Kidney (tissue), 13 donors: ENCODE measurements at regions not wholly inside any gene's neighbourhood (a gene's known extent, or its start where the extent isn't known, plus 50 kb on each side); places are given as distances from the start of the nearest gene placed in this dataset.

ENCODE experiments used
- DNase-seq, 5 donors: peaks; one replicate each; pipeline ENCODE4 v3.0.0-alpha.2; 2013 to 2020
- FAIRE-seq: peaks from 2 replicates; lab custom pipeline; 2012; peaks lifted over from hg19 to GRCh38; lab: Jason Lieb, UNC
- H3K27ac ChIP-seq, 2 donors: one replicate each; pipeline ENCODE4 v1.7.0; 2013; ENCODE audit warnings: low read depth in 2 of 2, low read length in 2 of 2, inconsistent platforms in 1 of 2
- H3K27me3 ChIP-seq: one replicate; pipeline ENCODE4 v1.7.1; 2013; ENCODE audit warnings: low read length, inconsistent platforms; ENCODE audit not compliant: control insufficient read depth, insufficient read depth
- H3K36me3 ChIP-seq, 3 donors: one replicate each; pipeline versions ENCODE4 v1.7.0 to v1.7.1; 2013; ENCODE audit warnings: low read length in 3 of 3, control low read depth in 1 of 3, inconsistent platforms in 1 of 3; ENCODE audit not compliant: insufficient read depth in 3 of 3, control insufficient read depth in 2 of 3
- H3K4me1 ChIP-seq, 3 donors: one replicate each; pipeline versions ENCODE4 v1.7.0 to v1.7.1; 2013; ENCODE audit warnings: low read length in 3 of 3, inconsistent platforms in 1 of 3, low read depth in 1 of 3; ENCODE audit not compliant: control insufficient read depth in 2 of 3, insufficient read depth in 2 of 3
- H3K4me3 ChIP-seq, 3 donors: one replicate each; pipeline versions ENCODE4 v1.7.0 to v1.8.1; 2013; ENCODE audit warnings: low read length in 3 of 3, control low read depth in 1 of 3, inconsistent platforms in 1 of 3
- H3K9ac ChIP-seq, 3 donors: one replicate each; pipeline versions ENCODE4 v1.7.0 to v1.7.1; 2013; ENCODE audit warnings: low read length in 3 of 3, control low read depth in 1 of 3, inconsistent platforms in 1 of 3
- H3K9me3 ChIP-seq, 3 donors: one replicate each; pipeline versions ENCODE4 v1.7.0 to v1.7.1; 2013; ENCODE audit warnings: low read length in 3 of 3, control low read depth in 1 of 3, inconsistent platforms in 1 of 3; ENCODE audit not compliant: control insufficient read depth in 2 of 3, insufficient read depth in 1 of 3
- CTCF ChIP-seq: IDR thresholded peaks from 3 replicates; pipeline ENCODE4 v1.5.1; 2012; ENCODE audit warnings: mild to moderate bottlenecking, moderate library complexity, borderline replicate concordance; ENCODE audit not compliant: insufficient read depth; ENCODE audit errors: extremely low read depth
- intact Hi-C: fragments of 100-400 bp; cut with DNase I; formaldehyde crosslinking; loops from one replicate; pipeline ENCODE4 v1.11.1; 2022
- donor health status: control.
- donor health status: control.
- donor health status: control.
- donor health status: control.
- donor health status: control.
- donor health status: DM: yes; HTN: yes; CAD: no.
- donor health status: Normal renal cell carcinoma (clear cell type).

DNA sequence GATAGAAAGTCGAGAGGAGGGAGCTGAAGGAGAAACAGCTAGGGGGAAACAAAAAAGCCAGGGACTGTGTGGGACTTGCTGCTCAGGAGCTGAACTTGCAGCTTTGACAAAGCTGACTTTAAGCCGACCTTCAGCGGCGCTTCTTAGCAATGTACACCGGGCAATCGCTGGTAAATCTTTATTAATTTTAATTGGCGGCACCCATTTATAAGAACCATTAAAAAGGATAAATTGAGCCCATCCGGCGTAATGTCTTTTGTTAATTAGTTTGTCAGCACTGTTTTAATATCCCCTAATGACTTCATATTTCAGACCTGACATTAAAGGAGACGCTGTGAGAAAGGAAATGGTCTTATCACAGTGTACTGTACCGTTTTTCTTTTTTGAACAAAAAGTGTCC lies 86.2 kb upstream of the VASH1 start:
- H3K9me3 ChIP-seq: no peaks in the 10 kb centered on the region
- H3K36me3 ChIP-seq: no peaks in the 10 kb centered on the region
- no peak for TF ChIP-seq CTCF
- intact Hi-C loops: no loop called here
- no peak for DNase-seq
- H3K27ac ChIP-seq: no peak overlapping the region
- no peak overlapping the region for H3K4me3 ChIP-seq
- H3K4me1 ChIP-seq: no peaks in the 10 kb centered on the region
- no peak for FAIRE-seq
- no peaks in the 10 kb centered on the region for H3K27me3 ChIP-seq
- no peak overlapping the region for H3K9ac ChIP-seq

DNA sequence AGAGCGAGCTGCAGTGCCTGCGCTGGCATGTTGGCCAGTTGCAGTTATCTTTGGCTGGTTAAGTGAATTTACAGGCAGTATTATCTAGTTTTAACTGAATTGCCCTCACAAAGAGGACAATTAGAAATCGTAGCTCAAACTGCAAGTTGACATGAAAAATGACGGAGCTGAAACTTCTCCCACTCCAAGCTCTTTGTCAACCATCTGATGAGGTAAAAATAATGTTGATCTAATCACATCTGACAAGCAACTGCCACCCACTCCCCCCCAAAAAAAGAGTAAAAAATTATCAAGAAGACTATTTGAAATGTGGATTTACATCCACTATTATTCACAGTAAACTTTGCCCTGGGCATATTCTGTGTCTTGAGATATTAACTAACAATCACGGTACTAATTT lies 84.7 kb upstream of the VASH1 start:
- DNase-seq: no peak
- Histone ChIP-seq H3K4me1 (no peaks in the 10 kb centered on the region), H3K27ac (no peak overlapping the region), H3K27me3 (no peaks in the 10 kb centered on the region), H3K9ac (no peak overlapping the region), H3K9me3 (peaks cover 0 to 3% (median 0%) of the 10 kb centered on the region in 3 donors), H3K36me3 (no peaks in the 10 kb centered on the region), H3K4me3 (no peak overlapping the region)
- intact Hi-C loops: no loop called here
- no peak for TF ChIP-seq CTCF
- no peak for FAIRE-seq

DNA sequence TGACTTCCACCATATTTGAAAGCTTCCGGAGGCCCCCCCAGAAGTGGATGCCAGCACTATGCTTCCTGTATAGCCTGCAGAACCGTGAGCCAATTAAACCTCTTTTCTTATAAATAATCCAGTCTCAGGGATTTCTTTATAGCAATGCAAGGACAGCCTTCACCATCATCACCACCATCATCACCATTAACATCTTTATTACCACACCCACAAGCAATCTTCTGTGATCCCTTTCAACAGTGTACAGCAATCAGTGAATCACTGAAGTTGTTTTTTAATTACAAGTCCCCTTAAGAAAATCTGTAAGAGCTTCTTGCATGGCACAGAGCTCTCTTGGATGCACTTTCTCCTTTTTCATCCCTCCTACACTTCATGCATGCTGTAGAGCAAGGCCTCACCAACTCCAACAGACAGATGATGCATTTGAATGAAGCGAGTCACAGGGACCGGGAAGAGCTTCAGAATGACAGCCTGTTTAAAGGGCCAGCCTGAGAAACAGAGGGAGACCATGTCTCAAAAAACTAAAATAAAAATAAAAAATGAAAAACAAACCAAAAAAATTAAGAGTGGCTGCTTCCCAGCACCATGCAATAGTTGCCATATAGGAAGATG lies 83.6 kb upstream of the VASH1 start:
- Histone ChIP-seq H3K9me3 (peaks cover 0 to 8% (median 0%) of the 10 kb centered on the region in 3 donors), H3K27me3 (no peaks in the 10 kb centered on the region), H3K36me3 (no peaks in the 10 kb centered on the region), H3K4me1 (no peaks in the 10 kb centered on the region), H3K9ac (no peak overlapping the region), H3K4me3 (no peak overlapping the region), H3K27ac (no peak overlapping the region)
- intact Hi-C loops: no loop called here
- FAIRE-seq (no peak), DNase-seq (no peak)
- no peak for TF ChIP-seq CTCF
